Ascending aorta (tissue), 2 donors: ENCODE measurements at regions not wholly inside any gene's neighbourhood (a gene's known extent, or its start where the extent isn't known, plus 50 kb on each side); places are given as distances from the start of the nearest gene placed in this dataset.
A peak's percentile ranks its signal among the peaks of the same experiment; 100 is the strongest.
"Not testable (repeated sequence)": the region's sequence is repeated elsewhere in the genome, so short reads cannot be mapped to it uniquely, and the experiment has no call there.

Experiments
- DNase-seq, 2 donors: peaks; one replicate each; pipeline ENCODE4 v3.0.0-alpha.2; 2019; ENCODE audit warnings: low spot score in 2 of 2
- H3K27ac ChIP-seq, 2 donors: fragments of 200-600 bp; sonication (generic); one replicate each; pipeline ENCODE4 v1.5.1; 2016 to 2017; ENCODE audit warnings: mild to moderate bottlenecking in 1 of 2
- H3K27me3 ChIP-seq: fragments of 200-600 bp; sonication (generic); one replicate; pipeline ENCODE4 v1.5.1; 2017
- H3K36me3 ChIP-seq, 2 donors: fragments of 200-600 bp; sonication (generic); one replicate each; pipeline ENCODE4 v1.5.1; 2016
- H3K4me1 ChIP-seq, 2 donors: fragments of 200-600 bp; sonication (generic); one replicate each; pipeline ENCODE4 v1.5.1; 2016 to 2017; ENCODE audit warnings: mild to moderate bottlenecking in 1 of 2
- H3K4me3 ChIP-seq, 2 donors: fragments of 200-600 bp; sonication (generic); one replicate each; pipeline ENCODE4 v1.5.1; 2016 to 2017; ENCODE audit warnings: mild to moderate bottlenecking in 1 of 2
- H3K9me3 ChIP-seq, 2 donors: fragments of 200-600 bp; sonication (generic); one replicate each; pipeline ENCODE4 v1.5.1; 2016
- intact Hi-C: fragments of 100-400 bp; cut with DNase I; formaldehyde crosslinking; loops from one replicate; pipeline ENCODE4 v1.15.1; 2023
- TF ChIP-seq, protein P1 (sequence below), 3 experiments: fragments of 200-600 bp in 2 of 3; fragments of 450-650 bp in 1 of 3; sonication (generic) in 2 of 3; IDR thresholded peaks; one replicate each; pipeline ENCODE4 v1.5.1; 2016 to 2019; ENCODE audit warnings: antibody characterized with exemption in 3 of 3, mild to moderate bottlenecking in 1 of 3, moderate library complexity in 1 of 3

DNA sequence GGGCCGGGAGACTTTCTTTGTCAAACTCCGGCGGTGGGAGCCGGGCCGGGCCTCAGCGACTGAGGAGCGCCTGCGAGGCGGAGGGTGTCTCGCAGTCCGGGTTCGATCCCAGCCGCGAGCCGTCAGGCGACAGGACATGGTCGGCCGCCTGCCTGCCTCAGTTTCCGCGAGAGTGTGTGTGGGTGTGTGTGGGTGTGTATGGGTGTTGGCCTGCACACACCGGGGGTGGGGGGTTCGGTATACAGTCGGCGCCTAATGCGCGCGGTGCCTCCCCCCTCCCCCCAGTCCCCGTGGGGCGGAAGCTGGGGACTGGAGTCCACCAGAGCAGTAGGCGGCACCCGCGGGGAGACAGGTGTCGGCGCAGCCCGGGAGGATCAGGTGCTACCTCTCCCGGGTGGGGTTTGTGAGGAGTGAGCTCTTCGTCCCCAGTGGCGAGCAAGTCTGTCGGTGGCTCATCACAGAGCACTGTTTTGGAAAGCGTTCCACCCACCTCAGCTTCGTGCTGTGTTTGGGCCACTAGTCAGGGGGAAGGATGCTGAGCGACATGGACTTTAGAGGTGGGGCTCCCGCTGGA, 246.3 kb downstream of the GOLGA6L6 start:
- no peaks in the 10 kb centered on the region for H3K36me3 ChIP-seq
- no peak overlapping the region for H3K4me3 ChIP-seq
- intact Hi-C loops = no loop called here
- TF ChIP-seq, protein P1, sequence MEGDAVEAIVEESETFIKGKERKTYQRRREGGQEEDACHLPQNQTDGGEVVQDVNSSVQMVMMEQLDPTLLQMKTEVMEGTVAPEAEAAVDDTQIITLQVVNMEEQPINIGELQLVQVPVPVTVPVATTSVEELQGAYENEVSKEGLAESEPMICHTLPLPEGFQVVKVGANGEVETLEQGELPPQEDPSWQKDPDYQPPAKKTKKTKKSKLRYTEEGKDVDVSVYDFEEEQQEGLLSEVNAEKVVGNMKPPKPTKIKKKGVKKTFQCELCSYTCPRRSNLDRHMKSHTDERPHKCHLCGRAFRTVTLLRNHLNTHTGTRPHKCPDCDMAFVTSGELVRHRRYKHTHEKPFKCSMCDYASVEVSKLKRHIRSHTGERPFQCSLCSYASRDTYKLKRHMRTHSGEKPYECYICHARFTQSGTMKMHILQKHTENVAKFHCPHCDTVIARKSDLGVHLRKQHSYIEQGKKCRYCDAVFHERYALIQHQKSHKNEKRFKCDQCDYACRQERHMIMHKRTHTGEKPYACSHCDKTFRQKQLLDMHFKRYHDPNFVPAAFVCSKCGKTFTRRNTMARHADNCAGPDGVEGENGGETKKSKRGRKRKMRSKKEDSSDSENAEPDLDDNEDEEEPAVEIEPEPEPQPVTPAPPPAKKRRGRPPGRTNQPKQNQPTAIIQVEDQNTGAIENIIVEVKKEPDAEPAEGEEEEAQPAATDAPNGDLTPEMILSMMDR (IDR thresholded peaks at IDR 0.05) = no peak
- H3K4me1 ChIP-seq = no peaks in the 10 kb centered on the region
- no peak overlapping the region for H3K27ac ChIP-seq
- peak in 1 of 2 donors; percentile 60 for DNase-seq
- H3K9me3 ChIP-seq = no peaks in the 10 kb centered on the region
- no peaks in the 10 kb centered on the region for H3K27me3 ChIP-seq

DNA sequence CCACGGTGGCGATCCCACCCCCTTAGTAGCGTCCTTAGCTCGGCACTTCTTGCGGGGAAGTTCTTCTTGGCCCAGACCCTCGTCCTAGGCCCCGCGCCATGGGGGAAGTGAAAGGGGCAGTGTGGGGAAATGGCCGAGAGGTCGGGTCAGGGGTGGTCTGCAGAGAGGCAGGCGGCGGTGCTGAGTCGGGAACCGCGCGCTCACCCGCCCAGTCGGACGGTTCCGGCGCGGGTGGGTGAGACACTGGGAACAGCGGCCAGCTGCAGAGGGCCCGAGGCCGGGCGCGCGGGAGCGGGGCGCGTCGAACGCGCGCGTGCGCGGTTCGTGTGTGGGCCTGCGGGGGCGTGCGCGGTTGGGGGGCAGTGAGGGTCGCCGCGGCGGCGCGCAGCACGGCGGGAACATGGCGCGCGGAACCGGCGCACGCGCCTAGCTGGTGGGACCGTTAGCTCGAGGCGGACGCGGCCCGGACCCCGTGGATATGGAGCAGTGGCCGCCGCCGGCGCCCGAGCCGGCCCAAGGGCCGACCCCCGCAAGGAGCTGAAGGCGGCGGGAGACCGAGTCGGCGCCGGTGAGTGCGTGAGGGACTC, 246.9 kb downstream of the GOLGA6L6 start:
- peak in 1 of 2 donors; percentile 62 for DNase-seq
- Histone ChIP-seq H3K4me1 (no peaks in the 10 kb centered on the region), H3K9me3 (no peaks in the 10 kb centered on the region), H3K27ac (no peak overlapping the region), H3K27me3 (no peaks in the 10 kb centered on the region), H3K36me3 (no peaks in the 10 kb centered on the region), H3K4me3 (no peak overlapping the region)
- intact Hi-C loops = no loop called here
- TF ChIP-seq, protein P1 (IDR thresholded peaks at IDR 0.05) = no peak

DNA sequence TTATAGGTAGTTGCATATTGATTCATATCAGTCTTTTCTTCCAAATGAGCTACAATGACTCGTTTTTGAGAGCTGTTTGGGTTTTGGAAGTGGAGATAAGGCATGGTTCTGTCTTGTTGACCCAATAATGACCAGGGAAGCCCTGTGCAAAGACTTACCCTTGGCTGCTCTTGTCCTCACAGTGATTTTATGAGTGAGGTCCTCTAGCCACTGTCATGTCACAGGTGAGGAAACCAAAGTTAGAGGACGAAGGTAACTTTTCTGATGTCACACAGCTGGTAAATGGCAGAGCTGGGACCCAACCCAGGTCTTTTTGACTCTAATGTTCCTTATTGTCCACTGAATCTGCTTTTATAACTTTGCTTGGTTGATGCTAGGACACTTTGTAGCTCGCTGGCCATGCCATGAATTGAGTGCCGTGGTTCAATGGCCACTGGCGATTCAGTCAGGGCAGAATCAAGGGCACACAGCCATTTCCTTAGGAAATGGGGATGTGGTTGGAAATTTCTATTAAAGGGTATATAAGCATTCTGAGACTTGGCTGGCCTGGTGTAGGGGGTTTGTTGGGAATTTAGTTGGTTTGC, 249.1 kb downstream of the GOLGA6L6 start:
- H3K36me3 ChIP-seq, H3K4me1 ChIP-seq, intact Hi-C loops, H3K27me3 ChIP-seq, H3K4me3 ChIP-seq, H3K9me3 ChIP-seq, H3K27ac ChIP-seq: not testable (repeated sequence)
- peak in 1 of 2 donors; percentile 42 for DNase-seq

DNA sequence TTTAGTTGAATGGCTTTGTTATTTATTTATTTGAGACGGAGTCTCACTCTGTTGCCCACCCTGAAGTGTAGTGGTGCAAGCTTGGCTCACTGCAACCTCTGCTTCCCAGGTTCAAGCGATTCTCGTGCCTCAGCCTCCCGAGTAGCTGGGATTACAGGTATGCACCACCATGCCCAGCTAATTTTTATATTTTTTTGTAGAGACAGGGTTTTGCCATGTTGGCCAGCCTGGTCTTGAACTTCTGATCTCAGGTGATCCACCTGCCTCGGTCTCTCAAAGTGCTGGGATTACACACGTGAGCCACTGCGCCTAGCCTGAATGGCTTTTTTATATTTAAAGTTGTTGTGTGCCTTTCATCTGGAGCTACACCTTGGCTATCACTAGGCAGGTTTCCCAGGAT, 250.0 kb downstream of the GOLGA6L6 start:
- H3K27ac ChIP-seq, intact Hi-C loops, H3K4me3 ChIP-seq, H3K9me3 ChIP-seq, H3K4me1 ChIP-seq, DNase-seq, H3K36me3 ChIP-seq, H3K27me3 ChIP-seq: not testable (repeated sequence)

DNA sequence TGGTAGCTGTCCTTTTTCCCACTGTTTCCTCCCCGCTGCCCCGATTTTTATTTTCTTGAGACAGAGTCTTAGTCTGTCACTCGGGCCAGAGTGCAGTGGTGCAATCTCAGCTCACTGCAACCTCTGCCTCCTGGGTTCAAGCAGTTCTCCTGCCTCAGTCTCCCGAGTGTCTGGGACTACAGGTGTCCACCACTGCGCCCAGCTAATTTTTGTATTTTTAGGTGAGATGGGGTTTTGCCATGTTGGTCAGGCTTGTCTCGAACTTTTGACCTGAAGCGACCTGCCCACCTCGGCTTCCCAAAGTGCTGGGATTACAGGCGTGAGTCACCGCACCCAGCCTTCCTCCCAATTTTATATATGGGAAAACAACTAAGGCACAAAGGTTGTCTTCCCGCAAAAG, 251.0 kb downstream of the GOLGA6L6 start:
- peak in 1 of 2 donors; percentile 19 for DNase-seq
- H3K36me3 ChIP-seq, intact Hi-C loops, H3K4me3 ChIP-seq, H3K9me3 ChIP-seq, H3K4me1 ChIP-seq, H3K27ac ChIP-seq, H3K27me3 ChIP-seq: not testable (repeated sequence)

DNA sequence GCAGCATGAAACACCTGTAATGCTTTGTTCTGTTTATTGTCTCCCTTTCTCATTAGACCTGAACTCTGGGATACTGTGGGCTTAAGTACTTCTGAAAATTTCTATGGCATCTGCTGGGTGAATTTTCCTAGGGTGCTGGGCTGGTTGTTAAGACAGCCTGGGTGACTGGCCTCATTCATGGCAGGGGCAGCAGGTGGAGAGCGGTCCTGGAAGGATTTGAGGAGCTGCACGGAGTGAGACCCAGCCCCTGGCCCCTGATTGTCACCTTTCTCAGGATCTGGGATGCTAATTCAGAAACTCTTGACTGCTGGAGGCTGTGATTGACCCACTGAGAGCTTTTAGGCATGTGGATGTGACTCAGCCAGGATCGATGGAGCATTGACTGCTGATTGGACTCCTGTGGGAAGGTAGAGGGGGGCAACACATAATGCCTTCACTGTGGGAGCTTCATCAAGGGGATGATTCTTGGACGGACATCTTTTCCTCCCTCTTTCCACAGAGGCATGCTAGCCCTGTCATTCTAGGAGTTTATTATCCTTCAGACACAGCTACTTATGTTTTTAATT, 252.0 kb downstream of the GOLGA6L6 start:
- peak in 1 of 2 donors; percentile 55 for DNase-seq
- intact Hi-C loops, H3K27ac ChIP-seq, H3K4me1 ChIP-seq, H3K4me3 ChIP-seq, H3K36me3 ChIP-seq, H3K27me3 ChIP-seq, H3K9me3 ChIP-seq: not testable (repeated sequence)

DNA sequence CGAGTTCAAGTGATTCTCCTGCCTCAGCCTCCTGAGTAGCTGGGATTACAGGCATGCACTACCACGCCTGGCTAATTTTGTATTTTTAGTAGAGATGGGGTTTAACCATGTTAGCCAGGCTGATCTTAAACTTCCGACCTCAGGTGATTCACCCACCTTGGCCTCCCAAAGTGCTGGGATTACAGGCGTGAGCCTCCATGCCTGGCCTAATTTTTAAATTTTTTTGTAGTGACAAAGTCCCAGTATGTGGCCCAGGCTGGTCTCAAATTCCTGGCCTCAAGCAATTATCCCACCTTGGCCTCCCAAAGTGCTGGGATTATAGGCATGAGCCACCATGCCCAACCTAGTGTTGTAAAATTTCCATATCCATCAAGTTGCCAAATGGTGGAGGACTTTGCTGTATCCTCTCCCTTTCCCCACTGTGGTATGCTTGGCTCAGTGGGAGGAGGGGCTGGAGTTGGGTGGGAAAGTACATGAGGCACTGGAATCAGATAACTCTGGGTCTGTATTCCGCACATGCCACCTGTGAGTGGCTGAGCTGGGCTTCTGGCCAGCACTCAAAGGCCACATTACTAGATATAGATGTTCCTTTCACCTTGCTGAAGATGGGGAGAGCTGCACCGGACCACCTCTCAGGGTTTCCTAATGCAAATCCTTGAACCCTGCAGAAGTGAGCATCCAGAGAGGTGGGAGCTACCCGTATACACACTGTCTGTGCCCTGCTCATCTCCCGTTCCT, 252.6 kb downstream of the GOLGA6L6 start:
- H3K9me3 ChIP-seq, H3K4me1 ChIP-seq, H3K27ac ChIP-seq, H3K27me3 ChIP-seq, intact Hi-C loops, H3K36me3 ChIP-seq, H3K4me3 ChIP-seq: not testable (repeated sequence)
- peak in 1 of 2 donors; percentile 51 for DNase-seq

DNA sequence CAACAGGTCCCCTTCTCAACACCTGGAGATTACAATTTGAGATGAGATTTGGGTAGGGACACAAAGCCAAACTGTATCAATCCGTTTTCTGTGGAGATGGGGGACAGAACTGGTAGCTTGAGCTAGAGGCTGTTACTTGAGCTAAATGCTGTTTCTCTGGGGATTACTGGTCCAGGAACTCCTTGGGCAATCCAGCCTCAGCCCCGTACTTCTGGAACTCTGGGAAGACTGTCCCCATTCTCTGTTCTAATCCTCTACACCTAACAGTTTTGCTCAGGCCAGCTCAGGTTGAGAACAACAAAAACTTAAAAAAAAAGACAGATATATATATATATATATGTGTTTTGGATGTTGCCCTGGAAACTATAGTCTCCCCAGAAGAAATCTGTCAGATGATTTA, 255.0 kb downstream of the GOLGA6L6 start:
- H3K9me3 ChIP-seq, intact Hi-C loops, H3K4me1 ChIP-seq, H3K36me3 ChIP-seq, H3K4me3 ChIP-seq, H3K27me3 ChIP-seq, H3K27ac ChIP-seq: not testable (repeated sequence)
- peak in 1 of 2 donors; percentile 8 for DNase-seq

DNA sequence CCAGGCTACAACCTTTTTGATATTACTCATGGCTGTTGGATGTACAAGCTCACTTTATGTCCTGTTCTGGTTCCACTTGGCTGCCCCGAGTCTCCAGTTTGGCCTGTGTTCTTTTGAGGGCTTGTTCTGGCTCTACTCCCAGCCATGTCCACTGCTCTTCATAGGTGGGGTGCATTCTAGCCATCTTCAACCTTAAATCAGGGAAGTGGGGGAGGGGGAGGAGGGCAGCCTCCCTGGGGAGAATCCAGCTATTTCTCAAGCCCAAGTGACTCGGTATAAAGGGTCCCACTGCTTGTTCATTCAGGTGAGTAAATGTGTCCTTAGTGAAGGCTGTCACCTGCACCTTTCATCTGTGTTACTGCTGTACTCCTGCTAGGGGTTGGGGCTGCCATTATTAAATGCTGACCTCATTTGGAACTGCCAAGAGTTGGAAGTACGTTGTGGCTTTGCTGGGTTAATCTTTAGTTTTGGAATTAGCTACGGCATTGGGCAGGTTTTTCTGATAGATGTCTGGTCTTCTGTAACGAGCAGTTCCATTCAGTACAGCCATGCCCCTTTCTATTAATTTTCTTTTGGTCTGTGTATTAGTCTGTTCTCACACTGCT, 255.8 kb downstream of the GOLGA6L6 start:
- H3K4me3 ChIP-seq, H3K36me3 ChIP-seq, H3K4me1 ChIP-seq, H3K27me3 ChIP-seq, intact Hi-C loops, H3K27ac ChIP-seq: not testable (repeated sequence)
- peaks cover 0 to 10% of the 10 kb centered on the region in 2 donors for H3K9me3 ChIP-seq
- peak in 1 of 2 donors; percentile 51 for DNase-seq

DNA sequence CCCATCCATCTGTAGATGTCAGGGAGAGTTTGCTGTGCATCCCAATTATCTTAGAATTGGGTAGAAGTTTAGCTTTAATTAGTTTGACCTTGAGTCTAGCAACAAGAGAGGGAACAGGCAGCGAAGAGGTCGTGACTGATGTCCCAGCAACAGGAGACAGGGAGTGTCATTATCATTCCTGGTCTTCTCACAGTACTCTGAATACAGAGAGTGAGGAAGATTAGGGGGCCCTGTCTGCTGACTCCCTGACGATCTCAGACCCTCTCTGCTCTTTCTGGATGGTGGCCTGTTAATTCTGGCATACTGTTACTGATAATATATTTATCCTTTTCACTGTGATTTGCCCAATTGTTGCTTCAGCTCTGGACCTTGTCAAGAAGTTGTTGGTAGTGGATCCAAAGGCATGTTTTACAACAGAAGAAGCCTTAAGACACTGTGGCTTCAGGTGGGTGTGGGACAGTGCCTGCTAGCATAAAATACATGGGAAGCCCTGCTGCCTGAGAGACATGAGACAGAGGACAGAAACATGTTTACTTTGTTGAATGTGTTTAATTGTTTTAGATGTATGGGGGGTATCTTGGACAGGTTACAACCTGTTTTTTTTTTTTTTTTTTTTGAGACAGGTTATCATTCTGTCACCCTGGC, 256.6 kb downstream of the GOLGA6L6 start:
- H3K4me3 ChIP-seq, H3K4me1 ChIP-seq, H3K27ac ChIP-seq, intact Hi-C loops, H3K36me3 ChIP-seq, H3K27me3 ChIP-seq: not testable (repeated sequence)
- DNase-seq = peak in 1 of 2 donors; percentile 28
- H3K9me3 ChIP-seq = peaks cover 0 to 10% of the 10 kb centered on the region in 2 donors

DNA sequence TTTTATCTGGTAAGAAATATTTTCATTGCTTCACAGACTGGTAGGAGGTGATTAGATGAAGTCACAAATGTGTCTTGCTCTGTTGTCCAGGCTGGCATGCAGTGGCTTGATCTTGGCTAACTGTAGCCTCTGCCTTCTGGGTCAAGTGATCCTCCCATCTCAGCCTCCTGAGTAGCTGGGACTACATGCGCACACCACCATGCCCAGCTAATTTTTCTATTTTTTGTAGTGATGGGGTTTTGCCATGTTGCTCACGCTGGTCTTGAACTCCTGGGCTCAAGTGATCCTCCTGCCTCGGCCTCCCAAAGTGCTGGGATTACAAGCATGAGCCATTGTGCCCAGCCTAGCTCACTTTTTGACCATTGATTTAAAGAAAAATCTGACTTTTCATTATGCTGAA, 257.9 kb downstream of the GOLGA6L6 start:
- H3K4me1 ChIP-seq, H3K36me3 ChIP-seq, H3K27me3 ChIP-seq, DNase-seq, intact Hi-C loops, H3K27ac ChIP-seq, H3K4me3 ChIP-seq: not testable (repeated sequence)
- H3K9me3 ChIP-seq = peaks cover 0 to 10% of the 10 kb centered on the region in 2 donors
